MM.1S (cell line): ENCODE measurements at regions not wholly inside any gene's neighbourhood (a gene's known extent, or its start where the extent isn't known, plus 50 kb on each side); places are given as distances from the start of the nearest gene placed in this dataset.

Source experiments
- CTCF ChIP-seq: fragments of 300-600 bp; sonication (generic); IDR thresholded peaks from 2 replicates; pipeline ENCODE4 v1.5.1; 2016; ENCODE audit warnings: antibody characterized with exemption, low read length, mixed read lengths
- EZH2 ChIP-seq: fragments of 300-600 bp; sonication (generic); optimal IDR thresholded peaks from 2 replicates; pipeline ENCODE3; 2017; ENCODE audit warnings: low read depth, mild to moderate bottlenecking, antibody characterized with exemption, low read length, mixed read lengths
- EZH2phosphoT487 ChIP-seq: fragments of 300-600 bp; sonication (generic); IDR thresholded peaks from 2 replicates; pipeline ENCODE4 v1.6.1; 2018; ENCODE audit warnings: antibody characterized with exemption, low read length

GRCh38 chr4:20086067-20086798, 165.5 kb upstream of the SLIT2 start:
- no peak for TF ChIP-seq EZH2phosphoT487
- TF ChIP-seq CTCF: no peak
- TF ChIP-seq EZH2: no peak
